A673 (cell line): ENCODE measurements at regions not wholly inside any gene's neighbourhood (a gene's known extent, or its start where the extent isn't known, plus 50 kb on each side); places are given as distances from the start of the nearest gene placed in this dataset.

Source experiments
- CTCF ChIP-seq: fragments of 300-800, 200-600 bp; sonication (generic); conservative IDR thresholded peaks from 2 replicates; pipeline ENCODE4 v1.5.1; 2017; ENCODE audit warnings: low read depth, mild to moderate bottlenecking, antibody characterized with exemption, low read length, moderate library complexity, mixed read lengths
- EZH2 ChIP-seq: fragments of 200-600 bp; sonication (generic); IDR thresholded peaks from 2 replicates; pipeline ENCODE4 v1.6.1; 2017; ENCODE audit warnings: borderline replicate concordance, low read depth, mild to moderate bottlenecking, mixed read lengths, antibody characterized with exemption, low read length; ENCODE audit not compliant: poor library complexity, severe bottlenecking

- TF ChIP-seq CTCF = no peak
- TF ChIP-seq EZH2 = no peak
These were observed 124.2 kb downstream of the C12orf75 start for GRCh38 chr12:105454688-105455087.
